HepG2 (cell line): ENCODE measurements at regions not wholly inside any gene's neighbourhood (a gene's known extent, or its start where the extent isn't known, plus 50 kb on each side); places are given as distances from the start of the nearest gene placed in this dataset.

ENCODE experiments used
- ATAC-seq: fragments of 200-7000 bp; cut with Tn5 transposase; 3 replicates; pipeline ENCODE4 v1.9.1; 2020; ENCODE audit warnings: mild to moderate bottlenecking, moderate library complexity
- BruUV-seq: library from RNA; stranded (reverse); fragments of 400-500 nt; replicated peaks from 2 replicates; lab custom pipeline; 2021; lab: Mats Ljungman, UMichigan
- CTCF ChIA-PET: fragments of 300-600 bp; formaldehyde crosslinking; extraction: SDS; loops from one replicate; lab custom pipeline; 2021; ENCODE audit warnings: low total read pairs, inconsistent platforms, low intra/inter-chr PET ratio; lab: Yijun Ruan, JAX
- POLR2A ChIA-PET: fragments of 350-600 bp; sonication (Branson Sonifier 250); formaldehyde crosslinking; loops from one replicate; lab custom pipeline; 2020; ENCODE audit warnings: antibody characterized with exemption, inconsistent platforms; lab: Yijun Ruan, JAX
- DNase-seq: peaks from one replicate; pipeline ENCODE4 v3.0.0-alpha.2; 2015; ENCODE audit warnings: low spot score
- FAIRE-seq: peaks from 3 replicates; lab custom pipeline; 2011; peaks lifted over from hg19 to GRCh38; lab: Jason Lieb, UNC
- H2AFZ ChIP-seq: one replicate; pipeline ENCODE4 v1.6.1; 2011; ENCODE audit warnings: low read length, inconsistent platforms
- H3K27ac ChIP-seq: fragments of 300-600 bp; 3 replicates; pipeline ENCODE4 v1.8.0; 2011; ENCODE audit warnings: mixed run types, mild to moderate bottlenecking, mixed read lengths, low read length, inconsistent platforms; ENCODE audit not compliant: insufficient read depth; ENCODE audit errors: extremely low read length
- H3K27me3 ChIP-seq, 2 experiments: fragments of 200-600 bp in 1 of 2; 2 replicates in 1 of 2; 3 replicates in 1 of 2; pipeline versions ENCODE4 v1.6.0 to v1.8.0; 2011; ENCODE audit warnings: low read length in 2 of 2, mild to moderate bottlenecking in 2 of 2, moderate library complexity in 2 of 2, inconsistent platforms in 1 of 2; ENCODE audit not compliant: insufficient read depth in 2 of 2, control insufficient read depth in 1 of 2
- H3K36me3 ChIP-seq, 2 experiments: fragments of 200-600 bp in 1 of 2; replicated peaks in 1 of 2; 2 replicates in 1 of 2; 3 replicates in 1 of 2; pipeline versions ENCODE4 v1.5.1 to v1.8.0; 2011; ENCODE audit warnings: low read length in 2 of 2, inconsistent platforms in 1 of 2; ENCODE audit not compliant: insufficient read depth in 2 of 2, control insufficient read depth in 1 of 2
- H3K4me1 ChIP-seq: 2 replicates; pipeline ENCODE4 v1.5.1; 2012; ENCODE audit warnings: low read length, inconsistent platforms; ENCODE audit not compliant: insufficient read depth
- H3K4me2 ChIP-seq: 2 replicates; pipeline ENCODE4 v1.6.0; 2011; ENCODE audit warnings: low read depth, low read length, inconsistent platforms
- H3K4me3 ChIP-seq, 3 experiments: fragments of 200-600 bp in 1 of 3; sonication (generic), shearing (Covaris generic) in 1 of 3; replicated peaks in 1 of 3; 2 replicates each; pipeline ENCODE4 v1.5.1; 2011 to 2016; ENCODE audit warnings: low read length in 3 of 3, inconsistent platforms in 2 of 3, low read depth in 2 of 3, mild to moderate bottlenecking in 2 of 3, control low read depth in 1 of 3, mixed read lengths in 1 of 3; ENCODE audit not compliant: insufficient read depth in 1 of 3
- H3K79me2 ChIP-seq: one replicate; pipeline ENCODE4 v1.6.1; 2011; ENCODE audit warnings: low read length, inconsistent platforms; ENCODE audit not compliant: insufficient read depth
- H3K9ac ChIP-seq: 2 replicates; pipeline ENCODE4 v1.6.0; 2011; ENCODE audit warnings: mild to moderate bottlenecking, low read depth, low read length, inconsistent platforms; ENCODE audit not compliant: insufficient read depth
- H3K9me3 ChIP-seq: 2 replicates; pipeline ENCODE4 v1.5.1; 2012; ENCODE audit warnings: mild to moderate bottlenecking, low read length
- H4K20me1 ChIP-seq: 2 replicates; pipeline ENCODE4 v1.6.0; 2011; ENCODE audit warnings: inconsistent platforms, mild to moderate bottlenecking, low read length, moderate library complexity; ENCODE audit not compliant: insufficient read depth
- EEA1 ChIP-seq: sonication (generic); formaldehyde crosslinking; IDR thresholded peaks from 2 replicates; pipeline ENCODE4 v1.5.1; 2020; ENCODE audit warnings: mild to moderate bottlenecking, missing genetic modification reagents, borderline replicate concordance
- FOXP4 ChIP-seq: sonication (generic); formaldehyde crosslinking; IDR thresholded peaks from 2 replicates; pipeline ENCODE4 v1.4.0; 2020; ENCODE audit warnings: missing genetic modification reagents
- SPEN ChIP-seq: sonication (generic); formaldehyde crosslinking; IDR thresholded peaks from 2 replicates; pipeline ENCODE4 v1.5.1; 2020; ENCODE audit warnings: low read depth, mild to moderate bottlenecking, missing genetic modification reagents
- TFDP2 ChIP-seq: sonication (generic); formaldehyde crosslinking; IDR thresholded peaks from 2 replicates; pipeline ENCODE4 v1.4.0; 2020; ENCODE audit warnings: missing genetic modification reagents
- ZBTB44 ChIP-seq: sonication (generic); formaldehyde crosslinking; IDR thresholded peaks from 2 replicates; pipeline ENCODE4 v1.4.0; 2020; ENCODE audit warnings: missing genetic modification reagents
- ZNF124 ChIP-seq: sonication (generic); formaldehyde crosslinking; IDR thresholded peaks from 2 replicates; pipeline ENCODE4 v1.4.0; 2020; ENCODE audit warnings: missing genetic modification reagents
- ZNF264 ChIP-seq: sonication (generic); formaldehyde crosslinking; IDR thresholded peaks from 2 replicates; pipeline ENCODE4 v1.4.0; 2020; ENCODE audit warnings: missing genetic modification reagents
- ZNF354B ChIP-seq: sonication (generic); formaldehyde crosslinking; IDR thresholded peaks from 2 replicates; pipeline ENCODE4 v1.8.0; 2022; ENCODE audit warnings: mild to moderate bottlenecking, missing genetic modification reagents
- ZNF672 ChIP-seq: sonication (generic); formaldehyde crosslinking; IDR thresholded peaks from 2 replicates; pipeline ENCODE4 v1.8.1; 2022; ENCODE audit warnings: missing genetic modification reagents
- ZNF850 ChIP-seq: sonication (generic); formaldehyde crosslinking; conservative IDR thresholded peaks from 2 replicates; pipeline ENCODE4 v1.9.0; 2021; ENCODE audit warnings: mild to moderate bottlenecking, missing genetic modification reagents
- WGBS: methylation state at CpG from one replicate; pipeline ENCODE4 v1.1.6; 2017; ENCODE audit warnings: low lambda C conversion rate; 5-methylcytosine and 5-hydroxymethylcytosine counted together
- in situ Hi-C: cut with HindIII; loops from 2 replicates; pipeline ENCODE4 v1.10.0; 2017; ENCODE audit warnings: low pct_unique_long_range_greater_than_20kb; ENCODE audit not compliant: extremely low pct_ligation_motif_present
- intact Hi-C: fragments of 100-400 bp; cut with micrococcal nuclease; formaldehyde crosslinking; loops from one replicate; pipeline ENCODE4 v1.10.0; 2022; ENCODE audit not compliant: unreplicated experiment
- TF ChIP-seq, protein P1 (sequence below): sonication (generic); formaldehyde crosslinking; IDR thresholded peaks from 2 replicates; pipeline ENCODE4 v1.4.0; 2020; ENCODE audit warnings: missing genetic modification reagents

DNA sequence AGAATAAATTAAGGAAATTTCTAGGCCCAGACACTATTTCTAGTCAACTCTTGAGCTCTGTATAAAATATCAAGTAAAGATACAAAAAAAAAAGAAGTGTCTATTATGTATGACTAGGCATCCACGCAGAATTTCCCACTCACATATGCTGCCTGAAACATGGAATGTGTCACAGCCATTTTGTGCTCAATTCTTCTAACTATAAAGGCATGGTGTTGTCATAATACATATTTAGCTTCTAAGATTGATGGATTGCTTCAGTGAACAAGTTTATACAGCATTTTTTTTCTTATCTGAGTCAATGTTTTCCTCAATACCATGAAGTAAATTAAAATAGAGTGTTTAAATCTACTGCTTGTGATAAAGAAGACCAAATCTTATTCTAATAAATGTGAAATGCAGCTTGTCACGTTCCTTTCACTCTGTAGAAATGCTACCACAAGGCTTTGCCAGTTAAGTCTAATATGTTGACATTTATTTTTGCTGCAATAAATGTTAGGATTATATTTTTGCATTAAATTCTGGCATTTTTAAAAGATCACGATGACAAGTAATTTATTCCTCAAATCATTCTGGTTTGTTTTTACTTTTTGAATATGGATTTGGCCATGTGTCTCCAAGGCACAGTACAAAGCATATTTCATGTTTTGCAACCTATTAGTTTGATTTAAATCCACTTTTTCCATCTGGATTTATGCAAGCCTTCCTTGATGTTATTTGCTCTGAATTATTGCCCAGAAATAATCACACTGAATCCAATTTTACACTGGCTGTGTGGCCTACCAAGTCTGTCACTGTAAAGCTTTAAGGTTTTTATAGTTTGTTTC is 1829.0 kb upstream of the PCDH7 start (continued):
- TF ChIP-seq, protein P1, sequence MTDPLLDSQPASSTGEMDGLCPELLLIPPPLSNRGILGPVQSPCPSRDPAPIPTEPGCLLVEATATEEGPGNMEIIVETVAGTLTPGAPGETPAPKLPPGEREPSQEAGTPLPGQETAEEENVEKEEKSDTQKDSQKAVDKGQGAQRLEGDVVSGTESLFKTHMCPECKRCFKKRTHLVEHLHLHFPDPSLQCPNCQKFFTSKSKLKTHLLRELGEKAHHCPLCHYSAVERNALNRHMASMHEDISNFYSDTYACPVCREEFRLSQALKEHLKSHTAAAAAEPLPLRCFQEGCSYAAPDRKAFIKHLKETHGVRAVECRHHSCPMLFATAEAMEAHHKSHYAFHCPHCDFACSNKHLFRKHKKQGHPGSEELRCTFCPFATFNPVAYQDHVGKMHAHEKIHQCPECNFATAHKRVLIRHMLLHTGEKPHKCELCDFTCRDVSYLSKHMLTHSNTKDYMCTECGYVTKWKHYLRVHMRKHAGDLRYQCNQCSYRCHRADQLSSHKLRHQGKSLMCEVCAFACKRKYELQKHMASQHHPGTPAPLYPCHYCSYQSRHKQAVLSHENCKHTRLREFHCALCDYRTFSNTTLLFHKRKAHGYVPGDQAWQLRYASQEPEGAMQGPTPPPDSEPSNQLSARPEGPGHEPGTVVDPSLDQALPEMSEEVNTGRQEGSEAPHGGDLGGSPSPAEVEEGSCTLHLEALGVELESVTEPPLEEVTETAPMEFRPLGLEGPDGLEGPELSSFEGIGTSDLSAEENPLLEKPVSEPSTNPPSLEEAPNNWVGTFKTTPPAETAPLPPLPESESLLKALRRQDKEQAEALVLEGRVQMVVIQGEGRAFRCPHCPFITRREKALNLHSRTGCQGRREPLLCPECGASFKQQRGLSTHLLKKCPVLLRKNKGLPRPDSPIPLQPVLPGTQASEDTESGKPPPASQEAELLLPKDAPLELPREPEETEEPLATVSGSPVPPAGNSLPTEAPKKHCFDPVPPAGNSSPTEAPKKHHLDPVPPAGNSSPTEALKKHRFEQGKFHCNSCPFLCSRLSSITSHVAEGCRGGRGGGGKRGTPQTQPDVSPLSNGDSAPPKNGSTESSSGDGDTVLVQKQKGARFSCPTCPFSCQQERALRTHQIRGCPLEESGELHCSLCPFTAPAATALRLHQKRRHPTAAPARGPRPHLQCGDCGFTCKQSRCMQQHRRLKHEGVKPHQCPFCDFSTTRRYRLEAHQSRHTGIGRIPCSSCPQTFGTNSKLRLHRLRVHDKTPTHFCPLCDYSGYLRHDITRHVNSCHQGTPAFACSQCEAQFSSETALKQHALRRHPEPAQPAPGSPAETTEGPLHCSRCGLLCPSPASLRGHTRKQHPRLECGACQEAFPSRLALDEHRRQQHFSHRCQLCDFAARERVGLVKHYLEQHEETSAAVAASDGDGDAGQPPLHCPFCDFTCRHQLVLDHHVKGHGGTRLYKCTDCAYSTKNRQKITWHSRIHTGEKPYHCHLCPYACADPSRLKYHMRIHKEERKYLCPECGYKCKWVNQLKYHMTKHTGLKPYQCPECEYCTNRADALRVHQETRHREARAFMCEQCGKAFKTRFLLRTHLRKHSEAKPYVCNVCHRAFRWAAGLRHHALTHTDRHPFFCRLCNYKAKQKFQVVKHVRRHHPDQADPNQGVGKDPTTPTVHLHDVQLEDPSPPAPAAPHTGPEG (CRISPR knock-in tag) = no peak
- TF ChIP-seq EEA1 = no peak

DNA sequence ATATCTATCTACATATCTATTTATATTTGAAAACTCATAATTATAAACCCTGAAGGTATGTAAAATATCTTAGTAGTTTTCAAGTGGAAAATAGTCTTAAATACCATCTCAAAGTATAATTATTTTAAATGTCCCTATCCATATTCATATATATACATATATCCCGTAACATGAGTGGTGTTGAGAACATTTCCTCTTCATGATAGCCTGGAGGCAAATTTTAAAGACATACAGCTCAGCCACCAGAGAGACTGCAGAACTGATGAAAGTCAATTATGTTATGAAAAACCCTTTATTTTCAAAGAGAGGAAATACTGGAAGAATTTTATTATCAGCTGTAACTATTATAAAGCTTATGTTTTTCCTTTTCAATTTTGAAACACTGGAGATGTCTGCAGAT is 1806.7 kb upstream of the PCDH7 start:
- ChIA-PET POLR2A (no interaction called here), CTCF (no interaction called here)
- no TSS peak for BruUV-seq
- no peak for ATAC-seq
- Histone ChIP-seq H3K4me1 (no peaks in the 10 kb centered on the region), H3K79me2 (no peaks in the 10 kb centered on the region), H3K27ac (no peak overlapping the region), H3K27me3 (no peaks in the 10 kb centered on the region), H4K20me1 (no peaks in the 10 kb centered on the region), H3K9me3 (peaks cover 68% of the 10 kb centered on the region), H3K36me3 (no peaks in the 10 kb centered on the region), H3K9ac (no peak overlapping the region), H3K4me2 (no peak overlapping the region), H3K4me3 (no peak overlapping the region), H2AFZ (no peak overlapping the region)
- intact Hi-C loops (no loop called here), in situ Hi-C loops (no loop called here)
- no peak for FAIRE-seq
- WGBS = 0% methylated on average over 1 of the region's 1 CpG
- DNase-seq = no peak
- no peak for TF ChIP-seq ZNF124
- TF ChIP-seq ZNF354B (CRISPR knock-in tag) = no peak
- TF ChIP-seq ZNF672 (CRISPR knock-in tag) = no peak
- TF ChIP-seq ZBTB44 (CRISPR knock-in tag) = no peak
- TF ChIP-seq TFDP2 (CRISPR knock-in tag) = no peak
- TF ChIP-seq FOXP4 (CRISPR knock-in tag) = no peak
- no peak for TF ChIP-seq ZNF264
- TF ChIP-seq SPEN (CRISPR knock-in tag) = no peak
- no peak for TF ChIP-seq ZNF850 (CRISPR knock-in tag)
